WTC11 (cell line): ENCODE measurements at regions not wholly inside any gene's neighbourhood (a gene's known extent, or its start where the extent isn't known, plus 50 kb on each side); places are given as distances from the start of the nearest gene placed in this dataset.

Experiments used
- CTCF ChIP-seq: fragments of 200-600 bp; IDR thresholded peaks from 2 replicates; pipeline ENCODE4 v1.8.0; 2022; ENCODE audit warnings: antibody characterized with exemption
- ESRRA ChIP-seq: sonication (generic); formaldehyde crosslinking; IDR thresholded peaks from 2 replicates; pipeline ENCODE4 v1.8.1; 2022; ENCODE audit warnings: mild to moderate bottlenecking, missing genetic modification reagents, borderline replicate concordance
- FOXK1 ChIP-seq: sonication (generic); formaldehyde crosslinking; IDR thresholded peaks from 2 replicates; pipeline ENCODE4 v1.8.0; 2022; ENCODE audit warnings: mild to moderate bottlenecking, moderate library complexity, missing genetic modification reagents
- FOXP1 ChIP-seq: sonication (generic); formaldehyde crosslinking; IDR thresholded peaks from 2 replicates; pipeline ENCODE4 v1.8.0; 2022; ENCODE audit warnings: missing genetic modification reagents, mild to moderate bottlenecking, moderate library complexity, borderline replicate concordance
- IRF1 ChIP-seq: sonication (generic); formaldehyde crosslinking; IDR thresholded peaks from 2 replicates; pipeline ENCODE4 v1.8.0; 2023; ENCODE audit warnings: missing genetic modification reagents
- JUN ChIP-seq: sonication (generic); formaldehyde crosslinking; IDR thresholded peaks from 2 replicates; pipeline ENCODE4 v1.8.0; 2023; ENCODE audit warnings: mild to moderate bottlenecking, missing genetic modification reagents
- STAT6 ChIP-seq: sonication (generic); formaldehyde crosslinking; conservative IDR thresholded peaks from 2 replicates; pipeline ENCODE4 v1.8.1; 2023; ENCODE audit warnings: mild to moderate bottlenecking, low read depth, missing genetic modification reagents, moderate library complexity
- ZBTB43 ChIP-seq: sonication (generic); formaldehyde crosslinking; IDR thresholded peaks from 2 replicates; pipeline ENCODE4 v1.8.1; 2023; ENCODE audit warnings: mild to moderate bottlenecking, missing genetic modification reagents
- ZNF671 ChIP-seq: fragments of 250-450 bp; sonication (Bioruptor Pico); IDR thresholded peaks from 2 replicates; pipeline ENCODE4 v1.8.0; 2021; ENCODE audit warnings: mild to moderate bottlenecking
- TF ChIP-seq, protein P1 (sequence below): sonication (generic); formaldehyde crosslinking; IDR thresholded peaks from 2 replicates; pipeline ENCODE4 v1.8.1; 2023; ENCODE audit warnings: mild to moderate bottlenecking, missing genetic modification reagents

- TF ChIP-seq CTCF (no peak), JUN (CRISPR knock-in tag) (no peak), IRF1 (CRISPR knock-in tag) (no peak), FOXK1 (CRISPR knock-in tag) (no peak), ZBTB43 (CRISPR knock-in tag) (no peak), FOXP1 (CRISPR knock-in tag) (no peak), ZNF671 (no peak), ESRRA (no peak), STAT6 (no peak)
- TF ChIP-seq, protein P1, sequence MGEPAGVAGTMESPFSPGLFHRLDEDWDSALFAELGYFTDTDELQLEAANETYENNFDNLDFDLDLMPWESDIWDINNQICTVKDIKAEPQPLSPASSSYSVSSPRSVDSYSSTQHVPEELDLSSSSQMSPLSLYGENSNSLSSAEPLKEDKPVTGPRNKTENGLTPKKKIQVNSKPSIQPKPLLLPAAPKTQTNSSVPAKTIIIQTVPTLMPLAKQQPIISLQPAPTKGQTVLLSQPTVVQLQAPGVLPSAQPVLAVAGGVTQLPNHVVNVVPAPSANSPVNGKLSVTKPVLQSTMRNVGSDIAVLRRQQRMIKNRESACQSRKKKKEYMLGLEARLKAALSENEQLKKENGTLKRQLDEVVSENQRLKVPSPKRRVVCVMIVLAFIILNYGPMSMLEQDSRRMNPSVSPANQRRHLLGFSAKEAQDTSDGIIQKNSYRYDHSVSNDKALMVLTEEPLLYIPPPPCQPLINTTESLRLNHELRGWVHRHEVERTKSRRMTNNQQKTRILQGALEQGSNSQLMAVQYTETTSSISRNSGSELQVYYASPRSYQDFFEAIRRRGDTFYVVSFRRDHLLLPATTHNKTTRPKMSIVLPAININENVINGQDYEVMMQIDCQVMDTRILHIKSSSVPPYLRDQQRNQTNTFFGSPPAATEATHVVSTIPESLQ = no peak
Observed at GRCh38 chr5:145110834-145111233, 724.3 kb downstream of the PRELID2 start.
